Lower leg skin (tissue), 3 donors: ENCODE measurements at regions not wholly inside any gene's neighbourhood (a gene's known extent, or its start where the extent isn't known, plus 50 kb on each side); places are given as distances from the start of the nearest gene placed in this dataset.

ENCODE experiments used
- POLR2A ChIP-seq, 2 donors: fragments of 450-650 bp; IDR thresholded peaks; one replicate each; pipeline ENCODE4 v1.6.1; 2016 to 2017; ENCODE audit warnings: antibody characterized with exemption in 2 of 2, mild to moderate bottlenecking in 1 of 2, moderate library complexity in 1 of 2
- TF ChIP-seq, protein P1 (sequence below), 3 donors: fragments of 450-650 bp; IDR thresholded peaks; one replicate each; pipeline ENCODE4 v1.5.1; 2016; ENCODE audit warnings: antibody characterized with exemption in 3 of 3, mild to moderate bottlenecking in 3 of 3, moderate library complexity in 2 of 3

DNA sequence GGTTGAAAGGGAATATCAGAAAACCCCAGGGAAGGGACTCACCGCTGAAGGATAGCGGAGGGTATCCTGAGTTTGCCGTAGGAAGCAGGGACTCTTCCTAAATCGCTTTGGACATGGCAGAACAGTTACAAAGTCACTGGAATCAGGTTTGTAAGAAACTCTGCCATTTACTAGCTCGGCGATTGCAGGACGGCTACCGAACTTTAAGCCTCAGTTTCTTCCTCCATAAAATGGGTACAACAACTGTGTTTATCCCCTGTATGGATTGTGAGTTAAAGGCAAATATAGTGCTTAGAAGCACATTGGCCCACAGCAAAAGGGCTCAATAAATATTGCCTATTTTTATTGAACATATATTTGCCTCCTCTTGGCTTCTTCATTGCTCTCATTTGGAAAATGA is 90.6 kb downstream of the MAF start:
- TF ChIP-seq, protein P1, sequence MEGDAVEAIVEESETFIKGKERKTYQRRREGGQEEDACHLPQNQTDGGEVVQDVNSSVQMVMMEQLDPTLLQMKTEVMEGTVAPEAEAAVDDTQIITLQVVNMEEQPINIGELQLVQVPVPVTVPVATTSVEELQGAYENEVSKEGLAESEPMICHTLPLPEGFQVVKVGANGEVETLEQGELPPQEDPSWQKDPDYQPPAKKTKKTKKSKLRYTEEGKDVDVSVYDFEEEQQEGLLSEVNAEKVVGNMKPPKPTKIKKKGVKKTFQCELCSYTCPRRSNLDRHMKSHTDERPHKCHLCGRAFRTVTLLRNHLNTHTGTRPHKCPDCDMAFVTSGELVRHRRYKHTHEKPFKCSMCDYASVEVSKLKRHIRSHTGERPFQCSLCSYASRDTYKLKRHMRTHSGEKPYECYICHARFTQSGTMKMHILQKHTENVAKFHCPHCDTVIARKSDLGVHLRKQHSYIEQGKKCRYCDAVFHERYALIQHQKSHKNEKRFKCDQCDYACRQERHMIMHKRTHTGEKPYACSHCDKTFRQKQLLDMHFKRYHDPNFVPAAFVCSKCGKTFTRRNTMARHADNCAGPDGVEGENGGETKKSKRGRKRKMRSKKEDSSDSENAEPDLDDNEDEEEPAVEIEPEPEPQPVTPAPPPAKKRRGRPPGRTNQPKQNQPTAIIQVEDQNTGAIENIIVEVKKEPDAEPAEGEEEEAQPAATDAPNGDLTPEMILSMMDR (IDR thresholded peaks at IDR 0.05): no peak
- TF ChIP-seq POLR2A (IDR thresholded peaks at IDR 0.05): no peak
